IMR-90 (cell line): ENCODE measurements at regions not wholly inside any gene's neighbourhood (a gene's known extent, or its start where the extent isn't known, plus 50 kb on each side); places are given as distances from the start of the nearest gene placed in this dataset.

Source experiments
- ATAC-seq: fragments of 200-7000 bp; cut with Tn5 transposase; 2 replicates; pipeline ENCODE4 v1.9.1; 2020; ENCODE audit warnings: low read depth, mild to moderate bottlenecking, moderate library complexity
- BruUV-seq: library from RNA; stranded (reverse); fragments of 400-500 nt; replicated peaks from 2 replicates; lab custom pipeline; 2021; lab: Mats Ljungman, UMichigan
- CTCF ChIA-PET: fragments of 300-600 bp; formaldehyde crosslinking; extraction: SDS; loops from one replicate; lab custom pipeline; 2021; ENCODE audit warnings: antibody characterized with exemption; lab: Yijun Ruan, JAX
- POLR2A ChIA-PET: fragments of 300-600 bp; sonication (Branson Sonifier 250); formaldehyde crosslinking; loops from one replicate; lab custom pipeline; 2022; ENCODE audit warnings: antibody characterized with exemption; ENCODE audit not compliant: unreplicated experiment; lab: Charles Lee
- DNase-seq: peaks from one replicate; pipeline ENCODE4 v3.0.0; 2013
- H2AFZ ChIP-seq: replicated peaks from 2 replicates; pipeline ENCODE3; 2013; ENCODE audit warnings: low read length, mild to moderate bottlenecking; ENCODE audit not compliant: poor library complexity
- H2AK5ac ChIP-seq: 2 replicates; pipeline ENCODE4 v1.6.1; 2013; ENCODE audit warnings: low read depth, low read length, inconsistent platforms
- H2AK9ac ChIP-seq: replicated peaks from 2 replicates; pipeline ENCODE3; 2013; ENCODE audit warnings: mild to moderate bottlenecking, low read depth, low read length, moderate library complexity; ENCODE audit not compliant: poor library complexity
- H2BK120ac ChIP-seq: 2 replicates; pipeline ENCODE4 v1.6.1; 2013; ENCODE audit warnings: low read depth, low read length, inconsistent platforms
- H2BK15ac ChIP-seq: 3 replicates; pipeline ENCODE4 v1.6.1; 2013; ENCODE audit warnings: low read depth, low read length, inconsistent platforms
- H2BK20ac ChIP-seq: 2 replicates; pipeline ENCODE4 v1.6.1; 2013; ENCODE audit warnings: low read depth, mild to moderate bottlenecking, inconsistent platforms, low read length, moderate library complexity
- H2BK5ac ChIP-seq: 2 replicates; pipeline ENCODE4 v1.6.1; 2013; ENCODE audit warnings: mild to moderate bottlenecking, low read depth, low read length, inconsistent platforms; ENCODE audit not compliant: poor library complexity, severe bottlenecking
- H3K14ac ChIP-seq: replicated peaks from 2 replicates; pipeline ENCODE4 v1.6.1; 2013; ENCODE audit warnings: low read depth, low read length, inconsistent platforms
- H3K18ac ChIP-seq: 2 replicates; pipeline ENCODE4 v1.6.1; 2013; ENCODE audit warnings: low read depth, low read length, control low read depth
- H3K23ac ChIP-seq: 2 replicates; pipeline ENCODE4 v1.6.1; 2013; ENCODE audit warnings: low read depth, low read length, inconsistent platforms
- H3K27ac ChIP-seq: 2 replicates; pipeline ENCODE4 v1.5.1; 2013; ENCODE audit warnings: mild to moderate bottlenecking, control low read depth, low read length; ENCODE audit not compliant: insufficient read depth
- H3K27me3 ChIP-seq: 2 replicates; pipeline ENCODE4 v1.6.1; 2013; ENCODE audit warnings: low read length; ENCODE audit not compliant: control insufficient read depth, insufficient read depth
- H3K36me3 ChIP-seq: 2 replicates; pipeline ENCODE4 v1.6.1; 2013; ENCODE audit warnings: low read length, mixed read lengths; ENCODE audit not compliant: control insufficient read depth, insufficient read depth
- H3K4ac ChIP-seq: 2 replicates; pipeline ENCODE4 v1.6.1; 2013; ENCODE audit warnings: low read depth, low read length, inconsistent platforms
- H3K4me1 ChIP-seq: 2 replicates; pipeline ENCODE4 v1.6.1; 2013; ENCODE audit warnings: low read length, mixed read lengths; ENCODE audit not compliant: control insufficient read depth, insufficient read depth
- H3K4me2 ChIP-seq: 2 replicates; pipeline ENCODE4 v1.6.1; 2013; ENCODE audit warnings: low read depth, mild to moderate bottlenecking, control low read depth, low read length, moderate library complexity
- H3K4me3 ChIP-seq: 2 replicates; pipeline ENCODE4 v1.5.1; 2013; ENCODE audit warnings: low read depth, mild to moderate bottlenecking, control low read depth, low read length, moderate library complexity; ENCODE audit not compliant: insufficient read depth
- H3K56ac ChIP-seq: 2 replicates; pipeline ENCODE4 v1.6.1; 2013; ENCODE audit warnings: low read length, inconsistent platforms; ENCODE audit not compliant: insufficient read depth; ENCODE audit errors: extremely low read depth
- H3K79me1 ChIP-seq, 2 experiments: 2 replicates each; pipeline ENCODE4 v1.6.1; 2013; ENCODE audit warnings: low read length in 2 of 2, inconsistent platforms in 1 of 2, low read depth in 1 of 2
- H3K9ac ChIP-seq: 2 replicates; pipeline ENCODE4 v1.6.1; 2013; ENCODE audit warnings: low read depth, low read length, control low read depth
- H3K9me1 ChIP-seq: 2 replicates; pipeline ENCODE4 v1.6.1; 2013; ENCODE audit warnings: low read length, inconsistent platforms; ENCODE audit not compliant: insufficient read depth
- H3K9me3 ChIP-seq: 2 replicates; pipeline ENCODE4 v1.6.1; 2013; ENCODE audit warnings: low read length; ENCODE audit not compliant: control insufficient read depth, insufficient read depth
- H4K20me1 ChIP-seq: 2 replicates; pipeline ENCODE4 v1.6.1; 2013; ENCODE audit warnings: low read length, inconsistent platforms; ENCODE audit not compliant: insufficient read depth
- H4K5ac ChIP-seq: 2 replicates; pipeline ENCODE4 v1.6.1; 2013; ENCODE audit warnings: mild to moderate bottlenecking, low read depth, low read length, control low read depth
- H4K8ac ChIP-seq, 2 experiments: 2 replicates each; pipeline ENCODE4 v1.6.1; 2013; ENCODE audit warnings: low read depth in 2 of 2, low read length in 2 of 2, control low read depth in 1 of 2, inconsistent platforms in 1 of 2
- H4K91ac ChIP-seq: 2 replicates; pipeline ENCODE4 v1.6.1; 2013; ENCODE audit warnings: low read depth, low read length, inconsistent platforms; ENCODE audit not compliant: insufficient read depth
- BHLHE40 ChIP-seq: fragments of 150-350 bp; IDR thresholded peaks from 2 replicates; pipeline ENCODE4 v1.6.1; 2016; ENCODE audit warnings: mild to moderate bottlenecking, low read depth, low read length
- CEBPB ChIP-seq: IDR thresholded peaks from 2 replicates; pipeline ENCODE4 v1.6.1; 2012; ENCODE audit warnings: low read depth, low read length, improper control_type of control experiment
- CHD1 ChIP-seq: IDR thresholded peaks from 2 replicates; pipeline ENCODE4 v1.6.1; 2012; ENCODE audit warnings: low read depth, low read length, improper control_type of control experiment
- CTCF ChIP-seq: conservative IDR thresholded peaks from 2 replicates; pipeline ENCODE4 v1.5.1; 2012; ENCODE audit warnings: mild to moderate bottlenecking, low read depth, low read length, improper control_type of control experiment
- ELK1 ChIP-seq: fragments of 150-350 bp; IDR thresholded peaks from 2 replicates; pipeline ENCODE4 v1.6.1; 2016; ENCODE audit warnings: low read depth, mild to moderate bottlenecking, low read length, moderate library complexity, borderline replicate concordance
- FOS ChIP-seq: fragments of 150-350 bp; IDR thresholded peaks from 2 replicates; pipeline ENCODE4 v1.6.1; 2016; ENCODE audit warnings: low read depth, low read length
- MAFK ChIP-seq: IDR thresholded peaks from 2 replicates; pipeline ENCODE4 v1.6.1; 2012; ENCODE audit warnings: low read depth, low read length, improper control_type of control experiment
- MAZ ChIP-seq: IDR thresholded peaks from 2 replicates; pipeline ENCODE4 v1.6.1; 2012; ENCODE audit warnings: low read depth, mild to moderate bottlenecking, low read length, improper control_type of control experiment, moderate library complexity, borderline replicate concordance
- MXI1 ChIP-seq: IDR thresholded peaks from 2 replicates; pipeline ENCODE4 v1.6.1; 2012; ENCODE audit warnings: low read depth, mild to moderate bottlenecking, low read length, moderate library complexity, borderline replicate concordance
- NFE2L2 ChIP-seq: fragments of 150-350 bp; IDR thresholded peaks from 2 replicates; pipeline ENCODE4 v1.6.1; 2016; ENCODE audit warnings: low read depth, mild to moderate bottlenecking, low read length
- POLR2A ChIP-seq: IDR thresholded peaks from 2 replicates; pipeline ENCODE4 v1.6.1; 2012; ENCODE audit warnings: mild to moderate bottlenecking, low read depth, low read length
- RAD21 ChIP-seq: IDR thresholded peaks from 2 replicates; pipeline ENCODE4 v1.6.1; 2012; ENCODE audit warnings: low read length, improper control_type of control experiment
- RCOR1 ChIP-seq: IDR thresholded peaks from 2 replicates; pipeline ENCODE4 v1.6.1; 2012; ENCODE audit warnings: mild to moderate bottlenecking, low read length, improper control_type of control experiment; ENCODE audit not compliant: insufficient replicate concordance
- RFX5 ChIP-seq: IDR thresholded peaks from 2 replicates; pipeline ENCODE4 v1.8.0; 2012; ENCODE audit warnings: low read depth, mild to moderate bottlenecking, low read length, moderate library complexity
- SMC3 ChIP-seq: fragments of 150-350 bp; IDR thresholded peaks from 2 replicates; pipeline ENCODE4 v1.6.1; 2016; ENCODE audit warnings: low read depth, mild to moderate bottlenecking, antibody characterized with exemption, low read length, moderate library complexity
- USF2 ChIP-seq: fragments of 150-350 bp; IDR thresholded peaks from 2 replicates; pipeline ENCODE4 v1.6.1; 2017; ENCODE audit warnings: mild to moderate bottlenecking, antibody characterized with exemption, low read length, low read depth
- WGBS, 2 experiments: methylation state at CpG; one replicate each; pipeline versions ENCODE4 v1.1.5 to v1.1.7; 2013; ENCODE audit warnings: missing lambda C conversion rate in 2 of 2; ENCODE audit not compliant: insufficient read length in 1 of 2; ENCODE audit errors: extremely low coverage in 2 of 2; 5-methylcytosine and 5-hydroxymethylcytosine counted together
- dilution Hi-C: fragments of 300-500 bp; cut with HindIII; formaldehyde crosslinking; loops from one replicate; pipeline ENCODE4 v1.14.3; 2018; ENCODE audit warnings: low sequenced_read_pairs; ENCODE audit not compliant: unreplicated experiment
- in situ Hi-C: fragments of 300-500 bp; cut with MboI; formaldehyde crosslinking; loops from 3 replicates; pipeline ENCODE4 v1.14.3; 2019; ENCODE audit warnings: low sequenced_read_pairs, inconsistent platforms, mixed read lengths
- intact Hi-C: fragments of 100-400 bp; cut with micrococcal nuclease; formaldehyde crosslinking; loops from 2 replicates; pipeline ENCODE4 v1.10.0; 2022

- H2AK5ac ChIP-seq, result no peak overlapping the region
These were observed 364.3 kb upstream of the MEX3C start for GRCh38 chr18:51561821-51562220.

More at GRCh38 chr18:51561821-51562220, 364.3 kb upstream of the MEX3C start:
- H2BK20ac ChIP-seq, result no peak overlapping the region
- no peak overlapping the region for H3K4me2 ChIP-seq
- no peak overlapping the region for H2BK120ac ChIP-seq
- ChIA-PET CTCF (no interaction called here), POLR2A (no interaction called here)
- no peak overlapping the region for H4K8ac ChIP-seq
- DNase-seq (no peak), ATAC-seq (no peak)
- no peak overlapping the region for H3K18ac ChIP-seq
- no peaks in the 10 kb centered on the region for H3K36me3 ChIP-seq
- H3K56ac ChIP-seq, result no peak overlapping the region
- H2BK5ac ChIP-seq, result no peak overlapping the region
- H3K23ac ChIP-seq, result no peak overlapping the region
- no peaks in the 10 kb centered on the region for H3K9me1 ChIP-seq
- dilution Hi-C loops (no loop called here), in situ Hi-C loops (no loop called here), intact Hi-C loops (no loop called here)
- no TSS peak for BruUV-seq
- peaks cover 28% of the 10 kb centered on the region for H3K9me3 ChIP-seq
- H3K4ac ChIP-seq, result no peak overlapping the region
- no CpG with 5 or more reads among the region's 4 CpGs for WGBS, 2 experiments
- no peak overlapping the region for H3K4me3 ChIP-seq
- H2BK15ac ChIP-seq, result no peak overlapping the region
- no peaks in the 10 kb centered on the region for H3K4me1 ChIP-seq
- H2AFZ ChIP-seq, result no peak overlapping the region
- no peak overlapping the region for H4K5ac ChIP-seq
- H3K27ac ChIP-seq, result no peak overlapping the region
- H4K20me1 ChIP-seq, result no peaks in the 10 kb centered on the region
- TF ChIP-seq RFX5 (no peak), ELK1 (no peak), RCOR1 (no peak), MAZ (no peak), CEBPB (no peak), POLR2A (no peak), USF2 (no peak), RAD21 (no peak), MAFK (no peak), MXI1 (no peak), CHD1 (no peak), NFE2L2 (no peak), FOS (no peak), SMC3 (no peak), BHLHE40 (no peak), CTCF (no peak)
- H3K27me3 ChIP-seq, result no peaks in the 10 kb centered on the region
- H3K79me1 ChIP-seq, result no peaks in the 10 kb centered on the region
- H3K9ac ChIP-seq, result no peak overlapping the region
- no peak overlapping the region for H4K91ac ChIP-seq
- no peak overlapping the region for H2AK9ac ChIP-seq
- no peak overlapping the region for H3K14ac ChIP-seq
